Psoas muscle (tissue), 7 donors: ENCODE measurements at regions not wholly inside any gene's neighbourhood (a gene's known extent, or its start where the extent isn't known, plus 50 kb on each side); places are given as distances from the start of the nearest gene placed in this dataset.
A peak's percentile ranks its signal among the peaks of the same experiment; 100 is the strongest.

Experiments
- ATAC-seq, 4 donors: fragments of 200-7000 bp; cut with Tn5 transposase; one replicate each; pipeline ENCODE4 v1.9.1; 2020; ENCODE audit warnings: moderate library complexity in 3 of 4, mild to moderate bottlenecking in 2 of 4
- DNase-seq, 2 donors: peaks; one replicate each; pipeline ENCODE4 v3.0.0-alpha.2; 2020
- H3K27ac ChIP-seq: fragments of 200-600 bp; one replicate; pipeline ENCODE4 v1.8.0; 2022
- H3K27me3 ChIP-seq, 3 donors: fragments of 200-600 bp in 1 of 3; one replicate each; pipeline versions ENCODE4 v1.6.1 to v1.8.0; 2013 to 2022; ENCODE audit warnings: low read length in 2 of 3, mild to moderate bottlenecking in 2 of 3, moderate library complexity in 1 of 3; ENCODE audit not compliant: insufficient read depth in 3 of 3
- H3K36me3 ChIP-seq, 2 donors: fragments of 200-600 bp in 1 of 2; one replicate each; pipeline versions ENCODE4 v1.6.1 to v1.8.0; 2013 to 2022; ENCODE audit warnings: low read depth in 1 of 2, mild to moderate bottlenecking in 1 of 2, moderate library complexity in 1 of 2; ENCODE audit not compliant: insufficient read depth in 1 of 2
- H3K4me1 ChIP-seq: fragments of 200-600 bp; one replicate; pipeline ENCODE4 v1.8.0; 2022
- H3K4me3 ChIP-seq: fragments of 200-600 bp; one replicate; pipeline ENCODE4 v1.8.0; 2022; ENCODE audit warnings: mild to moderate bottlenecking
- H3K9me3 ChIP-seq: fragments of 200-600 bp; one replicate; pipeline ENCODE4 v1.8.0; 2022
- CTCF ChIP-seq: fragments of 200-600 bp; IDR thresholded peaks from one replicate; pipeline ENCODE4 v1.8.0; 2022; ENCODE audit warnings: antibody characterized with exemption
- WGBS, 3 donors: extraction: QIAGEN DNeasy Blood & Tissue Kit; methylation state at CpG; one replicate each; pipeline versions ENCODE4 v1.1.6 to v1.1.7; 2013; 5-methylcytosine and 5-hydroxymethylcytosine counted together
- intact Hi-C, 2 donors: fragments of 100-400 bp; cut with DNase I; formaldehyde crosslinking; loops; one replicate each; pipeline versions ENCODE4 v1.11.0 to v1.14.2; 2022
- donor health status: healthy with polysubstance abuse.
- donor health status: DM: no; HTN: no; CAD: no; lungs with moderate emphysema.
- donor health status: Bipolar disorder and iron deficiency.
- donor health status: healthy.
- donor health status: DM: yes; HTN: yes; CAD: no.
- donor health status: DM: no; HTN: no; CAD: no.
- donor health status: DM: yes; HTN: yes; CAD: no.

- no peaks in the 10 kb centered on the region for H3K36me3 ChIP-seq
- intact Hi-C loops = no loop called here
- no peak overlapping the region for H3K27ac ChIP-seq
- no peak for TF ChIP-seq CTCF
- WGBS, 3 donors = 39 to 43% (median 42%) methylated on average over 2 of the region's 2 CpGs
- no peak overlapping the region for H3K4me3 ChIP-seq
- no peaks in the 10 kb centered on the region for H3K27me3 ChIP-seq
- ATAC-seq (peak in 1 of 4 donors; percentile 32), DNase-seq (no peak)
- H3K4me1 ChIP-seq = no peaks in the 10 kb centered on the region
- H3K9me3 ChIP-seq = no peaks in the 10 kb centered on the region
These were observed 718.6 kb downstream of the QKI start for GRCh38 chr6:164133095-164133494.

- Histone ChIP-seq H3K36me3 (no peaks in the 10 kb centered on the region), H3K27me3 (no peaks in the 10 kb centered on the region), H3K4me3 (no peak overlapping the region), H3K9me3 (no peaks in the 10 kb centered on the region), H3K4me1 (no peaks in the 10 kb centered on the region), H3K27ac (no peak overlapping the region)
- intact Hi-C loops = no loop called here
- WGBS, 3 donors = 91 to 95% (median 91%) methylated on average over 2 of the region's 2 CpGs
- ATAC-seq (no peak), DNase-seq (no peak)
- TF ChIP-seq CTCF = no peak
These were observed 716.1 kb downstream of the QKI start for GRCh38 chr6:164130585-164130984.

GRCh38 chr6:164130151-164130550 is 715.6 kb downstream of the QKI start:
- no peak overlapping the region for H3K4me3 ChIP-seq
- H3K4me1 ChIP-seq = no peaks in the 10 kb centered on the region
- no peak for DNase-seq
- TF ChIP-seq CTCF = no peak
- no peaks in the 10 kb centered on the region for H3K9me3 ChIP-seq
- 96% methylated on average over 2 of the region's 2 CpGs for WGBS, 3 donors
- H3K27ac ChIP-seq = no peak overlapping the region
- no peaks in the 10 kb centered on the region for H3K36me3 ChIP-seq
- intact Hi-C loops = no loop called here
- no peaks in the 10 kb centered on the region for H3K27me3 ChIP-seq
- peak in 2 of 4 donors; percentile 45 to 63 for ATAC-seq

GRCh38 chr6:164129218-164129617 is 714.7 kb downstream of the QKI start:
- Histone ChIP-seq H3K36me3 (no peaks in the 10 kb centered on the region), H3K27me3 (no peaks in the 10 kb centered on the region), H3K4me3 (no peak overlapping the region), H3K9me3 (no peaks in the 10 kb centered on the region), H3K4me1 (no peaks in the 10 kb centered on the region), H3K27ac (no peak overlapping the region)
- WGBS, 3 donors = 87 to 92% (median 90%) methylated on average over 5 of the region's 5 CpGs
- intact Hi-C loops = no loop called here
- ATAC-seq = no peak
- DNase-seq = no peak
- TF ChIP-seq CTCF = no peak

GRCh38 chr6:164128101-164128500 is 713.6 kb downstream of the QKI start:
- ATAC-seq (no peak), DNase-seq (no peak)
- no peak overlapping the region for H3K27ac ChIP-seq
- H3K36me3 ChIP-seq = no peaks in the 10 kb centered on the region
- intact Hi-C loops = no loop called here
- 90 to 92% (median 90%) methylated on average over 2 of the region's 2 CpGs for WGBS, 3 donors
- H3K27me3 ChIP-seq = no peaks in the 10 kb centered on the region
- TF ChIP-seq CTCF = no peak
- H3K9me3 ChIP-seq = no peaks in the 10 kb centered on the region
- no peaks in the 10 kb centered on the region for H3K4me1 ChIP-seq
- no peak overlapping the region for H3K4me3 ChIP-seq
